CD1c-positive myeloid dendritic cell (primary cell): ENCODE measurements at regions not wholly inside any gene's neighbourhood (a gene's known extent, or its start where the extent isn't known, plus 50 kb on each side); places are given as distances from the start of the nearest gene placed in this dataset.
A peak's percentile ranks its signal among the peaks of the same experiment; 100 is the strongest.
"Not testable (repeated sequence)": the region's sequence is repeated elsewhere in the genome, so short reads cannot be mapped to it uniquely, and the experiment has no call there.

Experiments used
- DNase-seq: peaks from one replicate; pipeline ENCODE4 v3.0.0-alpha.2; 2016; ENCODE audit errors: extremely low spot score

DNA sequence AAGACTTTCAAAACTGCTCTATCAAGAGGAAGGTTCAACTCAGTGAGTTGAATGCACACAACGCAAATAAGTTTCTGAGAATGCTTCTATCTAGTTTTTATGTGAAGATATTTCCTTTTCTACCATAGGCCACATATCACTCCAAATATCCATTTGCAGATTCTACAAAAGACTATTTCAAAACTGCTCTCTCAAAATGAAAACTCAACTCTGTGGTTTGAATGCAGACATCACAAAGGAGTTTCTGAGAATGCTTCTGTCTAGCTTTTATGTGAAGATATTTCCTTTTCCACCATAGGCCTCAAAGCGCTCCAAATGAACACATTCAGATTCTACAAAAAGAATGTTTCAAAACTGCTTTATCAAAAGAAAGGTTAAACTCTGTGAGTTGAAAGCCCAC, 1093.1 kb upstream of the DEFB115 start:
- DNase-seq = not testable (repeated sequence)

DNA sequence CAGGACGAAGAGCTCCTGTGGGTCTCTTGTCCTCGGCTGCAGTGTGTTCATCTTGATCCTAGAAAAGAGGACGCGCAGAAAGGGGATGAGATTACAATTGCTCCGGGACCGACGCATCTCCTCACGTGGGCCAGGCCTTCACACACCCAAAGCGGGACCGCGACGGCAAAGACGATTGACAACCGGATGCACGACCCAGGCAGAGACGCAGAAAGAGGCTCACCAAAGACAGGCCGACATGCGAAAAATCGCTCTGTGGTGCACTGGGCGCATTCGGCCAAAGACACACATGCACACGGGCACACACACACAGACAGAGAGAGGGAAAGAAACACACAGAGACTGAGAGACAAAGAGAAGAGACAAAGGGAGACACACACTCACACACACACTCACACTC, 1089.9 kb upstream of the DEFB115 start:
- no peak for DNase-seq

DNA sequence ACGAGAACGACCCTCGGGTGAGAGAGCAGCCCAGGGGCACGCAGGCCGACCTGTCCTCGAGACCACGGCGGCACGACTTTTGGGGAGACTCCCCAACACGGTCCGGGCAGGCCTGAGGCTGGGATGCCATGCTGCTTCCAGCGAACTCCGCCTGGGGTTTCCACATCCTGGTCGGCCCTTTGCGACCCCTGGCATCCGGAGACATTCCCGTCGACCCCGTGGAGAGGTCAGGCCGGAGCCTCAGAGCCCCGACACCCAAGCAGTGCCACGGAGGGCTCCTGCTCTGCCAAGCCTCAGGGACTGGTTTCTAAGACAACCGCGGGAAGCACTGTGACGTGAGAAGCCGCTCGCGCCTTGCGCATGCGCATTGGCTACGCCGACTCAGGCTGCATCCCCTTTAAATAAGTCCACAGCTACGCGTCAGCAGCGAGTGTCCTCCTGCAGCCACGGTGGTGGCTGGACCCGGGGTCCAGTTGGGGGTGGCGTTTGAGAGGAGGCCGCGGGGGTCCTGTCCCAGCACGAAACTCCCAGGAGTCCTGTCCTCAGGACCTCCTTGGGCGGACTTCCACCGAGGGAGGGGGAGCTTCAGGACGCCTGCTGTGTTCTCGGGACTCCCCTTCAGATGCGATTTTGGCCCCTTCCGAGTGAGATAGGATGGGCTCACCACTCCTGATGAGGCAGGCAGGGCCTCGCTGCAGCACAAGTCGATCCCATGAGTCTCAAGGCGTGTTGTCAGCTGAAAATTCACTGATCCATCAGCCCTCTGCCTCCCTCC, 1089.3 kb upstream of the DEFB115 start:
- DNase-seq = no peak

DNA sequence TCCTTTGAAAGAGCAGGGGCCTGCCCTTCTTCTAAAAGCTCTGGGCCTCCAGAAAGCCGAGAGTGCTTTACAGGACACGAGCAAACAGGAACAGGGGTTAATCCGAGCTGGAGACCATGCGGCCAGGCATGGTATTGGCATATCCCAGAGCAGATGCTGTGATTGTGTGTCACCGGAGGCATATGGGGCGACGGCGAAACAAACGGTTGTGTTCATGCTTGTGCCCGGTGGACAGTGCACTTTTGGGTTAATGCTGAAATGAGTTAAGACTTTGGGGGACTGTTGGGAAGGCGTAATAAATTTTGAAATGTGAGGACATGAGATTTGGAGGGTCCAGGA, 1088.7 kb upstream of the DEFB115 start:
- DNase-seq = no peak

DNA sequence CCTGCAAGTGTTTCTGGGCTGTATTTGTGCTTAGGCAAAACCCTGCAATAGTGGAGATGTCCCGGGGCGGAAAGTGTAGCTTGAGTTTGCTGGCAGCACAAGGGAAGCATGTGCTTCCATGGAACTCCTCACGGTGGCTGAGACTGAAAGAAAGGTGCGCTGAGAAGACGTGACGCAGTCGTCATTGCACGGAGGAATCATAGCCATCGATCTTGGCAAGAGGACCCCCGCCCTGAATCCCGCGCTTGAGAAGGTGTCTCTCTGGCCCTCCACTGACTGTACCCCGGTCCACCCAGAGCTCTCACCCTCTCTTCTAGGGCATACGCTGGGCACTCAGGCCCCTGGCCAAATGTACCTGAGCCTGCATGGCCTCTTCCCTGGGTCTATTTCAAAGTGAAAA, 1081.8 kb upstream of the DEFB115 start:
- no peak for DNase-seq

DNA sequence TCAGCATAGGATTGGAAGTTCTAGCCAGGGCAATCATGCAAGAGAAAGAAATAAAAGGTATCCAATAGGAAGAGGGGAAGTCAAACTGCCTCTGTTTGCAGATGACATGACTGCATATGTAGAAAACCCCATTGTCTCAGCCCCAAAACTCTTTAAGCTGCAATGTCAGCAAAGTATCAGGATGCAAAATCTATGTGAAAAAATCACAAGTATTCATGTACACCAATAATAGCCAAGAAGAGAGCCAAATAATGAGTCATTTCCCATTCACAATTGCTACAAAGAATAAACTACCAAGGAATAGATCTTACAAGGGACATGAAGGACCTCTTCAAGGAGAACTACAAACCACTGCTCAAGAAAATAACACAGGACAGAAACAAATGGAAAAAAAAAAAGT, 1074.3 kb upstream of the DEFB115 start:
- not testable (repeated sequence) for DNase-seq

DNA sequence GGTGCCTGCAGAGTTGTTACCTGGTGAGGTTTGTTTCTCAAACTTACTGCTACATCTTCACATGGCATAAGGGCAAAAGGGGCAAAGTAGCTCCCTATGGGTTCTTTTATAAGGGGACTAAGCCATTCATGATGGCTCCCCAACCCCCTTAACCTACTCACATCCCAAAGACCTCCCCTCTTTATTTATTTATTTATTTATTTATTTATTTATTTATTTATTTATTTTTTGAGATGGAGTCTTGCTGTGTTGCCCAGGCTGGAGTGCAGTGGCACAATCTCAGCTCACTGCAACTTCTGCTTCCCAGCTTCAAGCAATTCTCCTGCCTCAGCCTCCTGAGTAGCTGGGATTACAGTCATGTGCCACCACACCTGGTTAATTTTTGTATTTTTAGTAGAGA, 1065.7 kb upstream of the DEFB115 start:
- DNase-seq = not testable (repeated sequence)

DNA sequence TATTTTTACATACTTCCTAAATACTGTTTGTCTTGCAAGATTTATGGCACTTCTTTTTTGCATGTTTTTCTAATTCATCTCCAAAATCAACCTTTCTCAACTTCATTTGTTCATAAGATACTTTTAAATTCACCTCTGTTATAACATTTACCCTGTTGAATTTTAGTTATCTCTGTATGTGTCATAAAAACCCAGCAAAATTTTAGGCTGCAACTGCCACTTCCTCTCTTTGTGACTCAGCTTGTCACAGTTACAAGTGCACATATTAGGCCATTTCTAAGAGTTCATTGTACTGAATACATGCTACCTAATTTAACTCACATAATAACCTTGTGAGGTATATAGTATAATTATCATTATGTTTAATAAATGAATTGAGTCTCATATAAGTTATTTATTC, 1023.0 kb upstream of the DEFB115 start:
- DNase-seq = not testable (repeated sequence)

DNA sequence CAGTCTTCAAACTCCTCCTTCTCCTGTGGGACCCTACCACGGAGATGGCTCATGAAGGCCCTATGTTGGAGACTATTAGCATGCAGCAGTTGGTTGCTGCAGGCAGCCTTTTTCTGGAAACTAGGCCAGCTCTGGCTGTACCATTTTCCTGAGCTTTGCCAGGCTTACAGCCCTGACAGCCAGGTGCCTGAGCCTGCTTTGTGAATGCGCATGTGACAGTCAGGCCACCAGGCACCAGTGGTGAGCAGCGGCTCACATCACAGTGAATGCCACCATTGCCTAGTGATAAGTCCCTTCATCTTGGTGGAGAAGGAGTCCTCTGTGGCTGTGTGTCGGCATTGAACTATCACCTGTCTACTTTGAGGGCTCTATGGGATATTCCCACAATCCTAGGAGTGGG, 982.4 kb upstream of the DEFB115 start:
- DNase-seq = not testable (repeated sequence)

DNA sequence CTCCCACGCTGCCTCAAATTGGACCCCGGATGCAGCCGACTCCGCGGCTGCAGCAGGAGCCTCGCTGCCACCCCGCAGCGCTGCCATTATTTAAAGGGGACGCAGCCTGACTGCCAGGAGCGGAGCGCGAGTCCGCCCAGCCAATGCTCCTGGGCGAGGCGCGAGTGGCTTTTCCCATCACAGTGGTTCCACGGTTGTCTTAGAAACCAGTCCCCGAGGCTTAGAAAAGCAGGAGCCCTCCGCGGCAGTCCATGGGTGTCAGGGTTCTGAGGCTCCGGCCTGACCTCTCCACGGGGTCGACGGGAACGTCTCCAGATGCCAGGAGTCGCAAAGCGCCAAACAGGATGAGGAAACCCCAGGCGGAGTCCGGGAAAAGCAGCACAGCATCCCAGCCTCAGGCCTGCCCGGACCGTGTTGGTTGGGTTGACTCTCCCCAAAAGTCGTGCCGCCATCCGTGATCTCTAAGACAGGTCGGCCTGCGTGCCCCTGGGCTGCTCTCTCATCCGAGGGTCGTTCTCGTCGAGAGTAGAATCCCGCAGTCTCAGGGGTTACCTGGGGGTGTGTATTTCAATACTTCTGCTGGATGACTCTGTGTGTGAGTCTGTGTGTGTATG, 975.8 kb upstream of the DEFB115 start:
- DNase-seq = no peak

DNA sequence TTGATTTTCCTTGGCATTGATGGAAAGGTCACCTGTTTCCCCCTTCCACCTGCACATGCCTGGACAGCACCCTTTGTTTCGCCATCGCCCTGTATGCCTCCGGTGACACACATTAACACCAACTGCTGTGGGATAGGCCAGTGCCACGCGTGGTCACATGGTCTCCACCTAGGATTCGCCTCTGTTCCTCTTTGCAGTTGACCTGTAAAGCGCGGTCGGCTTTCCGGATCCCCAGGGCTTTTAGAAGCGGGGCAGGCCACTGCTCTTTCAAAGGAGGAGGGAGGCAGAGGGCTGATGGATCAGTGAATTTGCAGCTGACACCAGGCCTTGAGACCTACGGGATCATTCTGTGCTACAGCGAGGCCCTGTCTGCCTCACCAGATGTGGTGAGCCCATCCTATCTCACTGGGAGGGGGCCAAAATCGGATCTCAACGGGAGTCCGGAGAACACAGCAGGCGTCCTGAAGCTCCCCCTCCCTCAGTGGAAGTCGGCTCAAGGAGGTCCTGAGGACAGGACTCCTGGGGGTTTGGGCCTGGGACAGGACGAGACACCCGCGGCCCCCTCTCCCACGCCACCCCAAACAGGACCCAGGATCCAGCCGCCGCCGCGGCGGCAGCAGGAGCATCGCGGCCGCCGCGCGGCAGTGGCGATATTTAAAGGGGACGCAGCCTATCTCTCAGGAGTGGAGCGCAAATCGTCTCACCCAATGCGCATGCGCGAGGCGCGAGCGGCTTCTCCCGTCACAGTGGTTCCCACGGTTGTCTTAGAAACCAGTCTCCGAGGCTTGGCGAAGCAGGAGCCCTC, 973.8 kb upstream of the DEFB115 start:
- DNase-seq = peak; percentile 60

DNA sequence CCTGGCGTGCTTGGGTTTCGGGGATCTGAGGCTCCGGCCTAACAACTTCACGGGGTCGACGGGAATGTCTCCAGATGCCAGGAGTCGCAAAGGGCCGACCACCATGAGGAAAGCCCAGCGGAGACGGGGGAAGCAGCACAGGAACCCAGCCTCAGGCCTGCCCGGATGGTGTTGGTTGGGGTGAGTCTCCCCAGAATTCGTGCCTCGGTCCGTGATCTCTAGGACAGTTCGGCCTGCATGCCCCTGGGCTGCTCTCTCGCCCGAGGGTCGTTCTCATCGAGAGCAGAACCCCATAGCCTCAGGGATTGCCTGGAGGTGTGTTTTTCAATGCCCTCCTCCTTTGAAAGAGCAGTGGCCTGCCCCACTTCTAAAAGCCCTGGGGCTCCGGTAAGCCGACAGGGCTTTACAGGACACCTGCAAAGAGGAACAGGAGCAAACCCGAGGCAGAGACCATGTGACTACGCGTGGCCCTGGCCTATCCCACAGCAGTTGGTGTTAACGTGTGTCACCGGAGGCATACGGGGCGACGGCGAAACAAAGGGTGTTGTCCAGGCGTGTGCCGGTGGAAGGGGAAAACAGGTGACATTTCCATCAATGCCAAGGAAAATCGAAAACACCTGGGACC, 973.1 kb upstream of the DEFB115 start:
- no peak for DNase-seq

DNA sequence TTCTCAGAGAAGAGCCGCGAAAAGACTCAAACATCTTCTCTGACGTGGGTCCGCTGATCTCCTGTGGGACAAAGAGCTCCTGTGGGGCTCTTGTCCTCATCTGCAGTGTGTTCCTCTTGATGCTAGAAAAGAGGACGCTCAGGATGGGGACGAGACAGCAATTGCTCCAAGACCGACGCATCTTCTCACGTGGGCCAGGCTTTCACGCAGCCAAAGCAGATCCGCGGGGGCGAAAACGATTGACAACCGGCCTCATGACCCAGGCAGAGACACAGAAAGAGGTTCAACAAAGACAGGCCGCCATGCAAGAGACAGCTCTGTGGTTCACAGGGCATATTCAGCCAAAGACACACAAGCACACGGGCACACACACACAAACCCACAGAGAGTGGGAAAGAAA, 971.8 kb upstream of the DEFB115 start:
- DNase-seq = no peak

DNA sequence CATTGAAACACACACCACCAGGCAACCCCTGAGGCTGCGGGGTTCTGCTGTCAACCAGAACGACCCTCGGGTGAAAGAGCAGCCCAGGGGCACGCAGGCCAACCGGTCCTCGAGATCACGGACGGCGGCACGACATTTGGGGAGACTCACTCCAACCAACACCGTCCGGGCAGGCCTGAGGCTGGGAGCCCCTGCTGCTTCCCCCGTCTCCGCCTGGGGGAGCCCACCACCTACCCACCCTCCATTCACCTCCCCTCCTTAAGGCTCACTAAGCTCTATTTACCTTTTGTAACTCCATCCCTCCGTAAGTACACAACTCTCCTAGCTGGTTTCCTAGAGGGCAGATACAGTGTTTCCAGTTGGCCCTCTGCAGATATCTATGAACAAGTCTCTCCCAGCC, 971.3 kb upstream of the DEFB115 start:
- no peak for DNase-seq

DNA sequence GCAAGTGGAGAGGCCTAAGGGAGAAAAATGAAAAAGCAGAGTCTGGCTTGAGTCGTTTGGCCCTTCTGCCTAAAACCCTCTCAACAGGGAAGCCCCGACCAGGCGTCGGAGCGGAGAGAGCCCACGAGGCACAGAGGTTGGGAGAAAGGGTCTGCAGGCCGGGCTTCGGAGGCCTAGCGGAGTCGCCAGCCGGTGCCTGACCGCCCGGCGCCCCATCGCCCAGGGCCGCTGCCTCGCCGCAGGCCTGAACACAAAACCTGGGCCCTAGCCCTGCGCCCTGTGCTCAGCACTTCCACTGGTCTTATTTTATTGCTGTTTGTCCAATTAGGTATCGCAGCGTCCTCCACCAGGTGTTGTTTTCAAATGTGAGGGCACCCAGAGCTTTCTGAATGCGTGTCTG, 970.0 kb upstream of the DEFB115 start:
- not testable (repeated sequence) for DNase-seq

DNA sequence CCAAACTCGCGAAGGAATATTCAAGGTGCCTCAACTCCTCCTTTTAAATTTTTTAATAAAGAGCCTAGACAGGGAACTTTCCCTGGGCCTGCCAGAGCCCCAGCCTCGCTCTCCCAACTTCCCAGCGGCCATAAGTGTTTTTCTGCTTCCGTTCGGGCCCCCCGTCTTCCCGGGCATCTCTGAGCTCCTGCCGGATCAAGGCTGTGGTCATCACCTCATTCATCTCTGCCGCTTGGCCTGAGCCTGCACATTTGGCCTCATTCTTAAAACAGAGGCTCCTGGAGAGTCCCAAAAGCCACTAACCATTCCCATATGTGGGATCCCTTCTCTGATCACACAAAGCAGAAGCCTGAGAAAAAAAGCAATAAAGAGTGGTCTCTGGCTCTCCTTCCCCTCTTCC, 969.1 kb upstream of the DEFB115 start:
- no peak for DNase-seq

DNA sequence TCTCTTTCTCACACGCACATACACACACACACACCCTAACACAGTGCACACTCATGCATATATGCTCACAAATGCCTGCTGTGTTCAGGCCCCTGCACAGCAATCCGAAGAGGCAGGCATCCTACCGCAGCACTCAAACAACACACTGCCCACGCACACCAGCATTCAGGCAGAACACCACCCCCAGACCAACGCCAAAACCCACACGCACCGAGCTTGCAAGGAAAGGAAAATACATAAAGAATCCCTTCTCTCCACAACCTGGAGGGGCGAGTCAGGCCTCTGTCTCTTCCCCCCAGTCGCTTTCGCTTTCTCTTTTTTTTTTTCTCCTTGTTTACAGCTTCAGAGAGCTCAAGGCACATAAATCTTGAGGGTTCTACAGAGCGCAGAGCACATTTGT, 968.4 kb upstream of the DEFB115 start:
- not testable (repeated sequence) for DNase-seq

DNA sequence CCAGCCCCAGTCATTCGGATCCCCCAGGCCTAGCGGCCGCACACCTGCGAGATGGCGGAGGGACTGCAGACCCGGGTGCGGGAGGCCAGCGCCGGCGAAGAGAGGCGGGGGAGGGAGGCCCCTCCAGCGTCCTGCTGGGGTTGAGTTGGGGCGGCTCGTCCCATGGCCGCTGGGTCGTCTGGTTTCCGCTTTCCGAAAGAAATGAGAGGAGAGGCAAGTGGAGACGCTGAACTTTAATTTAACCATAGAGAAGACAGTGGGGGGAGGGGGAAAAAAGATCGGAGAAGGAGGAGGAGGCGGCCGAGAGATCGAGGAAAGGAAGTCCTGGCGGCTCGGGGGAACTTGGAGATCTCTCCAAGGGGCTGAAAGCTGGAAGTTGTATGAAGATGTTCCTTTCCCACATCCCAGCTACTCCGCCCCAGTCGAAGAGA, 967.7 kb upstream of the DEFB115 start:
- not testable (repeated sequence) for DNase-seq

DNA sequence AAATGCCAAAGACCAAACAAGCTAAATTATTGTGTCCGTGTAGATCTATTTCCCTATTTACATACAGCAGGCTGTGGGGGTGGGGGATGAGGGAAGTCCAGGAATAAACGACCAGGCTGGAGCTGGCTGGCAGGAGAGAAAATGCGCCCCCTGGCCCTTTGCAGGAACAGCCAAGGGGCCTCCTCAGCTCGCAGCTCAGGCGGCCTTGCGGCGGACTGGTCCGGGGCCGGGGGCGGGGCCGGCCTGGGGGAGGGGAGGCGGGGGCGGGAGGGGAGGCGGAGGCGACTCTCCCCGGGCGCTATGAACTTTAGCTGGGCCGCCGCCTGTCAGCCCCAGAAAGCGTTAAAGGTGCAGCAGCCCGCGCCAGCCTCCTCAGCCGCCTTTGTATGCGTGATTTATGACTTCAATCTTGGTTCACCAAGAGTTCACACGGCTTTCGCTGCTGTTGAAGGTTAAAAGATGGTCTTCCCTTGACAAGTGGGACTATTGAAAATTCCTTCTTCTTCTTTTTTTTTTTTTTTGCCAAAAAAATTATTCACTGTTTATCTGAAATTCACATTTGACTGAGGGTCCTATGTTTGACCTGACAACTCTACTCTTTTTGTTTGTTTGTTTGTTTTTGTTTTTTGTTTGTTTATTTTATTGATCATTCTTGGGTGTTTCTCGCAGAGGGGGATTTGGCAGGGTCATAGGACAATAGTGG, 967.0 kb upstream of the DEFB115 start:
- DNase-seq = peak; percentile 20

DNA sequence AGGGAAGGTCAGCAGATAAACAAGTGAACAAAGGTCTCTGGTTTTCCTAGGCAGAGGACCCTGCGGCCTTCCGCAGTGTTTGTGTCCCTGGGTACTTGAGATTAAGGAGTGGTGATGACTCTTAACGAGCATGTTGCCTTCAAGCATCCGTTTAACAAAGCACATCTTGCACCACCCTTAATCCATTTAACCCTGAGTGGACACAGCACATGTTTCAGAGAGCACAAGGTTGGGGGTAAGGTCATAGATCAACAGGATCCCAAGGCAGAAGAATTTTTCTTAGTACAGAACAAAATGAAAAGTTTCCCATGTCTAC, 966.4 kb upstream of the DEFB115 start:
- DNase-seq = not testable (repeated sequence)

DNA sequence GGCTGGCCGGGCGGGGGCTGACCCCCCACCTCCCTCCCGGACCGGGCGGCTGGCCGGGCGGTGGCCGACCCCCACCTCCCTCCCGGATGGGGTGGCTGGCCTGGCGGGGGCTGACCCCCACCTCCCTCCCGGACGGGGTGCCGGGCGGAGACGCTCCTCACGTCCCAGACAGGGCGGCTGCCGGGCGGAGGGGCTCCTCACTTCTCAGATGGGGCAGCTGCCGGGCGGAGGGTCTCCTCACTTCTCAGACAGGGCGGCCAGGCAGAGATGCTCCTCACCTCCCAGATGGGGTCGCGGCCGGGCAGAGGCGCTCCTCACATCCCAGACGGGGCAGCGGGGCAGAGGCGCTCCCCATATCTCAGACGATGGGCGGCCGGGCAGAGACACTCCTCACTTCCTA, 965.8 kb upstream of the DEFB115 start:
- DNase-seq = not testable (repeated sequence)

DNA sequence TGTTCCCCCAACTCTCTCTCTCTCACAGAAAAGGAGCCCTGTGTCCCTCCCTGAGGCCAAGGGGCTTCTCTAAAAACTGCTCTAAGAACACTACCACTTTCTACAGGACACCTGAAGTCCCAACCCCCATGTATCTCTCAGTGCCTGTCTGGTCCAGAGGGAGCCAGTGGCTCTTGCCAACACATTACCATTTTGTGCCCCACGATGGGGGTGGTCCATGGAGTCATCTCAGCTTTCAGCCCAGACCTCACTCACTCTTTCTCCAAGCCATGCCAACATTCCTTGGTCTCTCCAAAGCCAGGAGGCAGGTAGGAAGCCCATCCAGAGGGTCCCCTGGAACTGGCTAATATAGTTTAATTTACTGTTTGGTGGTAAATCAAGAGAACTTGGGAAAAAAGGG, 962.1 kb upstream of the DEFB115 start:
- DNase-seq = not testable (repeated sequence)
